ENCODE measurements at regions not wholly inside any gene's neighbourhood (a gene's known extent, or its start where the extent isn't known, plus 50 kb on each side); places are given as distances from the start of the nearest gene placed in this dataset.

DNA sequence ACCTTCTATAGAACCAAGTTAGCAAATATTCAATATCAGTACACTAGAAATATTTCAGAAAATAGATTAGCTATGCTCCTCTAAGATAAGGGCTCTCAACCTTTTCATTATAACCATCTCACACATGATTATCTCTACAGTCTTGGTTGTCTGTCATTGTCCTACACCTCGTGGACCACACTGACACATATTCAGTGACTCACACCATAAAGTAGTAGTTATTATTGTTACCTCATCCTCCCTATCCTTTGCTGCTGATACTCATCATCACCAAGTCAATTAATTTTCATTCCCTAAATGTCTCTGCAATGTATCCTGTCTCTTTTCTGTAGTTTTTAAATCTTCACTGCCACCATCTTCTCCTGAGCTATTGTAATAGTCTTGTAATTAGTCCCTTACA is 1309.2 kb upstream of the C9orf72 start:
- in situ Hi-C loops (cut with HindIII; ENCODE audit: low sequenced_read_pairs): no loop called here

DNA sequence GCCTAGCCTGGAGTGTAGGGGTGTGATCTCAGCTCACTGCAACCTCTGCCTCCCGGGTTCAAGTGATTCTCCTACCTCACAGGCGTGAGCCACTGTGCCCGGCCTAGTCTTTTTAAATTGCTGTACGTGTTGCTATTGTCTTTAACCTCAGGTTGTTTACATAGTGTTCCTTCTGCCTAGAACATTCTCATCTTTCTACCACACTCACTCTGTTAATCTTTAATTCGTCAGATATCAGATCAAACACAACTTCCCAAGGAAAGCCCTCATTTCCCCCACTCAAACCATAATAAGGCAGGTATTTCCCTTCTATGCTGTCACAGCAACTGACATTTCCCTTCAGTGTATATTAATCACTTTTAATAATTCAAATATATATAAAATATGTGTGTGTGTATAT is 1310.0 kb upstream of the C9orf72 start:
- in situ Hi-C loops (cut with HindIII; ENCODE audit: low sequenced_read_pairs): no loop called here

DNA sequence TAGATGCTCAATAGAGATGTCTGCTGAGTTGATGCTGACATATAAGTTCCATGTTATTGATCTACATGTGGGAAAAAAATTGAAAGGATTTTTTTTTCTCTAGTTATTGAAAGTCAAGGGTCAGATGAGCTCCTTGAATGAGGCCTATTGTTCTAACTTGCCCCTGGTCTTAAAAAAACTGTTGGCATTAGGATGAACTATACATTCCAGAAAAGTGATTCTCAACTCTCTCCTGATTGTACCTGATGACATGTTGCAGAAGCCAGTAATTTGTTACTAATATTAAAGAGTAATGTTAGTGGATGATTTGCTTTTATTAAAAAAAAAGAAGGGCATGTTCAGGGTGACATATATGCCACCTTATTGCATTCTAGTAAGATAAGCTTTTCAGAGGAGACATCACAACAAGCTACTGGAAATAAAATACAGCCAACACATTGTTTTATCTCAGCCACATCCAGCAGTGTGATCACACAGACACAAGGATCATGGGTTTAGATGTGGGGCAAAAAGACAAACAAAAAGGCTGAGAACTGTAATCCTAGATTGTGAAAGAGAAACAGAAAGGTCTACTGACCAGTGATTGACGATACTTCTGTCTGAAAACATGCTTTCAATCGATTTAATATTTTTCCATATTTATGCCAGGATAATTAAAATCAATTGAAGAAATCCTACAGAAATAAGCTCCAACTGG is 1314.1 kb upstream of the C9orf72 start:
- in situ Hi-C loops (cut with HindIII; ENCODE audit: low sequenced_read_pairs): no loop called here

DNA sequence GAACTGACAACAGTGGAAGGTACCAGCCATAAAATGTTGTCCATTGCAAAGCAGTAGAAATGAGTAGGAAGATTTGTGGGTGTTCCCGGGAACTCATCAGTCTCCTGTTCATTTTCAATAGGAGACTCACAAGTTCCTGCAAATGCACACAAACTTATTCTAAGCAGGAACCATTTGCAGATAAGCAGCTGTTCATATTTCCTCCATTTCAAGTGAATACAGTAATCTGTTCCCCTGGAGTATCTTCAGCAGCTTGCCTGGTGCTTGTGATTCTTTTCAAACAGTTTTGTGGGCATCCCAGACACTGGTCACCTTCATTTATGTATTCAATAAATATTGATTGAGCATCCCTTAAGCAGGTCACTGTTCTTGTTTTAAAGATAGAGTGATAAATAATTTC is 1315.5 kb upstream of the C9orf72 start:
- in situ Hi-C loops (cut with HindIII; ENCODE audit: low sequenced_read_pairs): no loop called here

DNA sequence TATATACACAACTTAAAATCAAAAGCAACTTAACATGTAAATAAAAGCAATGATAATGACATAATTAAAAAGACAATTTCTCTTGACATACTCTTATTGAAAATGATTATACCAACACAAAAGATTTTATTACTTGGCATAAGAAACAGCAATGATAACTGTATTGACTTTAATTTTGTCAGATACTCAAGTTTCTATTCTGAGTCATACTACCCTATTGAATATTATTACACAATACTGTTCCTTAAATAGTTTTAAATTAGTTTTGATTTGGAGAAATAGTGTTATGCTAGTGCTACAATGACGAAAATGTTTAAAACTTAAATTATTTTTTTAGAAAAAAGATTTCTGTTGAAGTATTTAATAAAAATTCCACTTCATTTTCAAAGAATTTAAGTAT is 1319.3 kb upstream of the C9orf72 start:
- in situ Hi-C loops (cut with HindIII; ENCODE audit: low sequenced_read_pairs): no loop called here

DNA sequence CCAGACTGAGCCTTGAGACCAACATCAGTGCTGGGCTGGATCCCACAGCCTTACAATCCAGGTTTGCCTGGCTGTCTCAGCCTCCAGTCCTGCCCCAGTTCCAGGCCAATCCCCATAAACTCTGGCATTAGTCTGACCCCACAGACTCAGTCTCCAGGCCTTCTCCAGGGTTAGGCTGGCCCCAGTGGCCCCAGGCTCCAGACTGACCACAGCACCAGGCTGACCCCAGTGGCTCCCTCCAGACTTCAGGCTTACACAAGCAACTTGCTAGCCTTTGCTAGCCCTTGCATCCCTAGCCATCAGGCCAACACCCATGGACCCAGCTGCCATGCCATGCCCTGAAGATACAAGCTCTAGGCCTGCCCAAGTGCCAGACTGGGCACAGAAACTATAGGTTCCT is 1326.0 kb upstream of the C9orf72 start:
- in situ Hi-C loops (cut with HindIII; ENCODE audit: low sequenced_read_pairs): no loop called here

DNA sequence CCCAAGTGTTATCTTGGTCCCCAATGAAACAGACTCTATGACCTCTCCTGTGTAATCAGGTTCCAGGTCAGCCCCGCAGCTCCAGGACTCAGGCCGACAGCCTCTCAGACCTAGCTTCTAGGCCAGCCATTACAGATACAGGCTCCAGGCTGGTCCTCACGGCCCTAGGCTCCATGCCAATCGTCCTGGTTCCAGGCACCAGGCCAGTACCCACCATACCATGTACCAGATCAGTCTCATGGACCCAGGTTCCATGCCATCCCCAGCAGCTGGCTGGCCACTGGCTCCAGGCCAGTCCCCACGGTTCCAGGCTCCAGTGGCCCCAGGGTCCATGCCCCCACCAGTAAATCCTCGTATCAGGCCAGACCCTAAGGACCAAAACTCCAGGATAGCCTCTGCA is 1326.6 kb upstream of the C9orf72 start:
- in situ Hi-C loops (cut with HindIII; ENCODE audit: low sequenced_read_pairs): no loop called here

DNA sequence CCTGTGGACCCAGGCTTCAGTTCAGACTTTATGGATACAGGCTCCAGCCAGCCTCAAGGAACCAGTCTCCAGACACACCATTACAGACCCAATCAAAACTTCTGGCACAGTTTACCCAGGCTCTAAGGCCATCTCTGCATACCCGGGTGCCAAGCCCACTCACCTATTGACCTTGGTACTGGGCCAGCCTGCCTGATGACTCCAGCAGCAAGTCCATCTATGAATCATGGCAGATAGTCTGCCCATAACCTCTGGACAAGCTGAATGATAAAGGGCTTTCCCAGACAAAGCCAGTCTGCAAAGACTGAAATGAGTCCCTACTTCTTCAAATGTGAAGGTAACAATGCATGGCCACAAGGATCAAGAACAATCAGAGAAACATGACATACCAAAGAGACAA is 1327.1 kb upstream of the C9orf72 start:
- in situ Hi-C loops (cut with HindIII; ENCODE audit: low sequenced_read_pairs): no loop called here

DNA sequence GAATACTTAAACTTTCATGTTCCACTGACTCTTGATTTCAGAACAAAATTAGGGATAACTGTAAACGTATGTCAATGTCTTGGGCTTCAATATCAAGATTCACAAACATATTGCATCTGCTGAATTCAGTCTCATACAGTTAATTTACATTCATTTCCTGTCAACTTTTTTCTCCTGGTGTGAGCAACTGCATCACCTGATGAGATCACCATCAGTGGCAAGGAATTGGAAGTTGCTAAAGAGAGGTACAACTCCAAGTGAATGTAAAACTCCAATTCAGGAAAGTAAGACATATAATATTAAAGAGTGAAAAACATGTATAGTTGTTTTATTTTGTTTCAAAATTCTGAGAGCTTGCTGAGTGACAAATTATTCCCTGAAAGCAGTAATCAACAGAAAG is 1336.2 kb upstream of the C9orf72 start:
- in situ Hi-C loops (cut with HindIII; ENCODE audit: low sequenced_read_pairs): no loop called here

DNA sequence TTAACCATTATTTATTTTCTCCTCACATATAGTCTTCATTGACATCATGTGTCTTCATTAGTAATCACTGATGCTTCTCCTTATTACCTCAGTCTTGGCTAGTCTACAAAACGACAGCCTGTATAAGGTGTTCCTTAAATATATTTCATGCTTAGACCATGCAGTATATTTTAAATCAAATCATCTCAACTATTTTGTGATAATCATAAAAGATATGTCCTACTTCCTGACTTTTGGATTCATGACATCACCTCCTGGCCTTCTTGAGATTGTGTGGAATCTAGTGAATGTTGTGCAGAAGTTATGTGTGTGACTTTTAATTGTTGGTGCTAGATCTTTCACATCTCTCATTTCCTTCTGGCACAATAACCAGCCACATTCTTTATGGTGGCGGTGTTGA is 1339.3 kb upstream of the C9orf72 start:
- in situ Hi-C loops (cut with HindIII; ENCODE audit: low sequenced_read_pairs): no loop called here

DNA sequence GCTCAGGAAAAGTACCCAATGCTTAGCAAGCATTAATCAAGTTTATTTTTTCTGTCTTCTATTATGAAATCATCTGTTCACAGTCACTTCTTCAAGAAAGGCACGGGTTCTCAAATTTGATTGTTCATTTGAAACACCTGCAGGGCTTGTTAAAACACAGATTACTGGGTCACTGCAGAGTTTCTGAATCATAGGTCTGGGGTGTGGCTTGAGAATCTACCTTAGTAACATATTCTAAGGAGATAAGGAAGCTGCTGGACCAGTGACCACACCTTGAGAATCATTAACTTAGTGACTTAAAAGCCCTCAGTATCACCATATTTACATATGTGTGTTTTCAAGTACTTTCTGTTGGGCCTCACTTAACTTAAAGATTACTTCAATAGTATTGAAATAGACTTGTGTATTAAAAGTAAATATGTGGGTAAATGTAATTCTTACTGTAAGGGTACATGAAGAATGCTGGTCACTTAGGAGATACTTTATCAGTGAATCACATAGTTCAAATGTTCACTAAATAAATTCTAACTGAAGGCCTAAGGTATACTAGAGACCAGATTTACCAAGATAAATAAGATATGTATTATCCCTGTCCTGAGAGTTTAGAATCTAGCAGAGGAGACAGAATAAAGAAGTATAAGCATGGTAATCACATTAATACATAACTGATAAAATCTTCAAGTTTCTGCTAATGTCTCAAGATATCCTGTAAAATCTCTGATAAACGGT is 1342.1 kb upstream of the C9orf72 start:
- in situ Hi-C loops (cut with HindIII; ENCODE audit: low sequenced_read_pairs): no loop called here

DNA sequence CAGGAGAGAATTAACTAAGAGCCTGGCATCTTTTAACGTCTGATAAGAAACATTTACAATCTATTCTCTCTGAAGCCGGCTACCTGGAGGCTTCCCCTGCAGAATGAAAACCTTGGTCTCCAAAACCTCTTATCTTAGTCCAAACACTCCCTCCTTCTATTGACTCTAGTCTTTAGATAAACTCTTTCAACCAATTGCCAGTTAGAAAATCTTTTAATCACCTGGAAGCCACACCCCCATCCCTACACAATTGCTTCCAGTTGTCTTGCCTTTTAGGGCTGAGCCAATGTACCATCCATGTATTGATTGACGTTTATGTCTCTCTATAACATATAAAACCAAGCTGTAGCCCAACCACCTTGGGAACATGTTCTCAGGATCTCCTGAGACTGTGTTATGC is 1343.1 kb upstream of the C9orf72 start:
- in situ Hi-C loops (cut with HindIII; ENCODE audit: low sequenced_read_pairs): no loop called here

DNA sequence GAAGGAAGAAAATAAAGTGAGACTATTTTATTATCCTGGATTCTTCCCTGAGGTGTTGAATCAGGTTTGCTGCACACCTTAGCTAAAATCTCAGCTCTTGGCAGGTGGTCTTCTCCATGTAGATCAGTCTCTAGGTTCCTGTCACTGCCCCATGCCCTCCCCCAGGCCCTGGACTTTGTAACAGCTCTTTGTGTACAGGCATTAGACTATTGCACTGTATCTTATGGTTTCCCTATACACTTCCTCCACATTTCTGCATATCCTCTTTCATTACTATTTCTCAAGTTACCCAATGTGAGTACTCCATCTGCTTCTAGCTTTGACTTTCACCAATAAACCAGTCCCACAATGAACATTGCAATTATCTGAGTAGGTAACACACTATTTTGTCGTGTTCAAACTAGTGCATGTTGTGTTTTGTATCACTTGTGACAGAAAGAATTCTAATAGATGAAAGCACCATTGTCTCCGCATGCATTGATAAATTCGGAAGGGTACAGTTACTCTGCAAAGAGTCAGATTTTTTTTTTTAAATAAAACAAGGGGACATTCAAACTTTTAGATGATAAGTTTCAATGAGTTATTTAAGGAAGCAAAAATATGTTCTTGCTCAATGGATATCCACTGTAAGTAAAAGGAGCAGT is 1348.7 kb upstream of the C9orf72 start:
- in situ Hi-C loops (cut with HindIII; ENCODE audit: low sequenced_read_pairs): no loop called here

DNA sequence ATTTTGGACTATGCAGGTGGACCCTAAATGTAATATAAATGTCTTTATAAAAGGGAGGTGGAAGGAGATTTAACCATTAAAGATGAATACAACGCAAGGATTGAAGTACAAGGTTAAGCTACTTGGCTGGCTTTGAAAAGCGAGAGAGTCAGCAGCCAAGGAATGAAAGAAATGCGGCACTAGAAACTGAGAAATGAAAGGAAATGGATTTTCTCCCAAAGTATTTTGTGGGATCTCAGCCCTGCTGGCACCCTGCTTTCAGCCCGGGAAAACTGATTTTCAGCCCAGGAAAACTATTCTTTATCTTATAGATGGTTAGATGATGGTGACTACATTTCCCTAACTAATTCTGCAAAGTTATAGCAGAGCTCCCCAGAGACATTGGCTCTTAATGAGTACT is 1349.6 kb upstream of the C9orf72 start:
- in situ Hi-C loops (cut with HindIII; ENCODE audit: low sequenced_read_pairs): no loop called here

DNA sequence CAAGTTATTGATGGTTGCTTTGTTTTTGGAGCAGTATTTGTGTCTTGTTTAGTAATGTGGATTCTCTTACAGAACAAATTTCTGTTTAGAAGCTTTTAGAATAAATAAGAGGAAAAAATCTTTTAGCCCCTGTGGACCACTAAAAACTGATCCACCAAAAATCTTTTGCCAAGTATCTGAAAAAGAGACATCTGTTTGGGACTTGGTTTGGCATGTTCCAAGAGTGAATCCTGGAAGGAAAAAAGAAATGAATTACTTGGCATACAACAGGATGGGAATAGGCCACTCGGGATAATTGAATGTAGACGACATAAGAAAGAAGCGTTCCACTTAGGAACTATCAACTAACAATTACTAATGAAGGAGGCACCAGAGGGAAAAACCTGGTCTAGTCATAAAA is 1350.1 kb upstream of the C9orf72 start:
- in situ Hi-C loops (cut with HindIII; ENCODE audit: low sequenced_read_pairs): no loop called here

DNA sequence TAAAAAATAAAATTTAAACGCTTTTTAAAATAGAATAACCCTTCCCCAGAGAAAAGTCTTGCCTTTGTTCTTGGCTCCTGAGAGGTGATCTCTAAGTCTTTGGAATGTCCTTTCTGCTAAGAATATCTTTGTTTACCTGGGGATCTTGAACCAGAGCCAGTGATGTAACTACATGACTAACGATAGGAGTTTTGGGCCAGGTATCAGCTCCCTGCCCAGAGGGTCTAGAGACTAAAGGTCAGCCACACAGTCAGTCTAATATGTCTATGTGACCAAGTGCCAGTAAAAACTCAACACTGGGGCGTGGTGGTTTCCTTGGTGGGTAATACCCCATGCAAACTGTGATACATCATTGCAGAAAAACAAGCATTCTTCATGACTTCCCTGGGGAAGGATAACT is 1351.9 kb upstream of the C9orf72 start:
- in situ Hi-C loops (cut with HindIII; ENCODE audit: low sequenced_read_pairs): no loop called here

DNA sequence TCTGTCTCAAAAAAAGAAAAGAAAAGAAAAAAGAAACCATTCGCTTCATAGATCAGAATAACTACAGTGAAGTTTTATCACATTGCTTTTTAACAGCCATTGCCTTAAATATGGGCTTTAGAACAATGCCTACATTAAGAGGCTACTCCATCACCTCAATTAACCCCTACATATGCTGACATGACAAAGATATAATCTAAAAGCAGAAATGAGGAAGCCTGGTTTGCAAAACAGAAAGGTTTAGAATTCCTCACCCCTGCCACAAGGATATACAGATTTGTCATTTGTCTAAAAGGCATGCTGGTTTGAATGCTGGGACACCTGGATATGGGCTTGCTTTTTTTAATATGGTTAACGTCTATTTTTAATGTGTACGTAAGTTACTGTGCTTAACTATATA is 1353.0 kb upstream of the C9orf72 start:
- in situ Hi-C loops (cut with HindIII; ENCODE audit: low sequenced_read_pairs): no loop called here

DNA sequence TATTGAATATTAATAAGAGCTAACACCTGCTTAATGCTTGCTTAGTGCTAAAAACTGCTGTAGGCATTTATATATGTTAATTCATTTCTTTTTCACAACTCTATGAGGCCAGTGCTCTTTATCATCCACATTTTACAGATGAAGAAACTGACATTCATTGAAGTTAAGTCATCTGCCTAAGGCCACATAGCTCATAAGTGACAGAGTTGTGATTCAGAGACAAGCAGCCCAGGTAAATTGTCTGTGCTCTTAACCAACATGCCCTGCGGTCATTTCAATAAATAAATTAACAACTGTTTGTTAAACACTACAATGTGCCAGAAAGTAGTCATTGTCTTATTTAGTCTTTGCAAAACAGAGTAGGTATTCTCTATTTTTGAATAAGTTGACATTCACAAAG is 1354.4 kb upstream of the C9orf72 start:
- in situ Hi-C loops (cut with HindIII; ENCODE audit: low sequenced_read_pairs): no loop called here

DNA sequence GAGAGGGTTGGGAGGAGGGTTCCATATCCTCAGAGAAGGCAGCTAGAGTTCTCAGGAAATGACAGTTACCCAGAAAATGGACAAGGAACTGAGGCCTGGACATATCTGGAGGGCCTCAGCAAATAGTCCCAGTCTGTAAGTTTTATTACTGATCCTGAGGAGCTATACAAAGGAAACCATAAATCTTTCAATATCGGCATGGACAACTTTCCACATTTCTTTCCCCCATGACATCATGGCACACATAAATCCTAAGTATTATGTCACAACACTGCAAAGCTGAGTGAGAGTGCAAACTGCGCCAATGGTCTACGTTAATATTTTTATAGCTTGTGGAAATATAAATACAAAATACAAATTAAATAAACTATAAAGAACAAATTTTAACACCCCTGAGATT is 1356.2 kb upstream of the C9orf72 start:
- in situ Hi-C loops (cut with HindIII; ENCODE audit: low sequenced_read_pairs): no loop called here

DNA sequence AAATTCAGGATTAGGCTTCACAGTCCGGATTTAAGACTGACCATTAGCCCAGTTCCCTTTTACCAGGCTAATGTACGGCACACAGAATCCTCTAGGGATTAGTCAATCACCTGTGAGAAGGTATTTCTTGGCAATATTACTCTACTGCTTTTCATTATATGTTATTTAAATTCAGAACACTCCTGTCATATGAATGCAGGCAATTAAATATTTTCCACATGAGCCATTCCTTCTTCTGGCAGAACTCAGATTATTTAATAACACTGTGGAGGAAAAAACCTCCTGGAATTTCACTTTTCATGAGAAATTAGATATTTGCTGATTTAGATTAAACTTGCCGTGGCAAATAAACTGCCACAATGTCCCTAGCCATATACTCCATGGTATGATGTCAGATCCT is 1357.5 kb upstream of the C9orf72 start:
- in situ Hi-C loops (cut with HindIII; ENCODE audit: low sequenced_read_pairs): no loop called here

DNA sequence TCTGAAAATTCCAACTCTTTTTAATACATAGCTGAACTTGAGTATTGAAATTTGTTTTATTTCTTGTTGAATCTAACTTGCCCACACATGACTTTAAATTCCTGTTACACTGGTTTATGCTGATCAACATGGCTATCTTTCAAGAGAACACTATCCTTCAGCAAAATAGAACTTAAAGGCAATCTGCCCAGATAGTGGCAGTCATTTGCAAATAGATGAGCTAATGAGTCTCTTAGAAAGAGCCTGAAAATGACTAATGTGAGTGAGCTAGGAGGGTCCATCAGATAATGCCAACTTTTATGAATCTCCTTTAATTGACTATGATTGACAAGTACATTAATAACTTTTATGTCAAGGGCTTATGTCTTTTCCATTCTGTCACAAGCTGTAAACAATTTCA is 1360.8 kb upstream of the C9orf72 start:
- in situ Hi-C loops (cut with HindIII; ENCODE audit: low sequenced_read_pairs): no loop called here

DNA sequence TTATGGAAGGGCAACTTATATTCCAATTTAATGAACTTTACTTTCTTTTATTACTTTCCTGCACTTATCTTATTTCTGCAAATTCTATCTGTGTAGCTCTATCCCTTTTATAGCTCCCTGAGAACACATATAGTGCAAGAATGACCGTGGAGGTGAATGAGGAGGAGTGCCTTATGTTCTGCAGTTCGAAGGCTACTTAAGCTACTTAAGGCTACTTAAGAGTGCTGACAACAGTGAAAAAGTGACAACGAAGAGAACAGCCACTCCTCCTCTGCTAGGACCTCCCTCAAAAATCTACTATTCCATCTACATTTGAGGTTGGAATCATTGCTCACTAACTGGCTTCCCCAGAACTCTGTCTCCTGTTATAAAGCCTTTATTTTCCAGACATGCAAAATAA is 1365.7 kb upstream of the C9orf72 start:
- in situ Hi-C loops (cut with HindIII; ENCODE audit: low sequenced_read_pairs): no loop called here

All from DLD1 (cell line).